ENCODE measurements at regions not wholly inside any gene's neighbourhood (a gene's known extent, or its start where the extent isn't known, plus 50 kb on each side); places are given as distances from the start of the nearest gene placed in this dataset.
A peak's percentile ranks its signal among the peaks of the same experiment; 100 is the strongest.
"Not testable (repeated sequence)": the region's sequence is repeated elsewhere in the genome, so short reads cannot be mapped to it uniquely, and the experiment has no call there.

- DNase-seq = no peak
Observed at GRCh38 chr4:128688033-128688721, 121.3 kb upstream of the JADE1 start.

DNA sequence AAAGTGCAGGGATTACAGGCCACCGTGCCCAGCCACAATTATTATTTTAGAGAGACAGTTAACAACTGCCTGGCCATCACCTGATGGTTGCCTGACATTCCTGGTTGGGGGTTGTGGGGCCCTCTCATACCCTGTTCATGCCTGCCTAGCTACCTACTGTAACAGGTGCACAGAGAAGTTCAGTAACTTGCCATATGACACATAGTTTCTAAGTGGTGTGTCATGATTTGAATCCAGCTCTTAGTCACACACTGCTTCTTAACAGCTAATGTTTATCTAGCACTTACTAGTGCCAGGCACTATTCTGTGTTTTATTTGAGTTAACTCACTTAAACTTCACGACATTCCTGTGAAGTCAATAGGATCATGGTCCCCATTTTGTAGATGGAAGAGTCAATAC lies 122.7 kb upstream of the JADE1 start:
- no peak for DNase-seq

- no peak for DNase-seq
Observed at GRCh38 chr4:128686032-128686465, 123.5 kb upstream of the JADE1 start.

DNA sequence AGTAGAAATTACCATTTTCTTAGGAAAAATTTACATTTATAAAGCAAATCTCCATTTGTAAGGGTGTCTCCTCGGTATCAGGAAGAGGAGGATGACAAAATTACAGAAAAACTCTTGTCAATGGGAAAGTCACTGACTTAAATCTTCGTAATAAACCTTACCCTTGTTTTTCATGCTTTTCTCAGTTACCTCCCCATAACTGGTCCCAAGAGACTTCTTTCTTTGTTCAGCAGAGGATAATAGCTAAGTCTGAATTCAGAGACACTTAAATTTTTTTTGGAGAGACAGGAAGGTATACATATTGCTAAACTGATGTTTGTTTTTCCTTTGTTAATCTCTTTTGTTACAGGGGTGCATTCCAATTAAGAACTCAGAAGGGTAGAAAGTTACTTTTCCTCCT lies 125.5 kb upstream of the JADE1 start:
- DNase-seq = no peak

- DNase-seq = no peak
Observed at GRCh38 chr4:128682942-128683666, 126.4 kb upstream of the JADE1 start.

GRCh38 chr4:128676095-128676494 lies 133.4 kb upstream of the JADE1 start:
- DNase-seq = no peak

GRCh38 chr4:128675083-128675482 lies 134.4 kb upstream of the JADE1 start:
- no peak for DNase-seq

- not testable (repeated sequence) for DNase-seq
Observed at GRCh38 chr4:128673159-128673558, 136.3 kb upstream of the JADE1 start.

DNA sequence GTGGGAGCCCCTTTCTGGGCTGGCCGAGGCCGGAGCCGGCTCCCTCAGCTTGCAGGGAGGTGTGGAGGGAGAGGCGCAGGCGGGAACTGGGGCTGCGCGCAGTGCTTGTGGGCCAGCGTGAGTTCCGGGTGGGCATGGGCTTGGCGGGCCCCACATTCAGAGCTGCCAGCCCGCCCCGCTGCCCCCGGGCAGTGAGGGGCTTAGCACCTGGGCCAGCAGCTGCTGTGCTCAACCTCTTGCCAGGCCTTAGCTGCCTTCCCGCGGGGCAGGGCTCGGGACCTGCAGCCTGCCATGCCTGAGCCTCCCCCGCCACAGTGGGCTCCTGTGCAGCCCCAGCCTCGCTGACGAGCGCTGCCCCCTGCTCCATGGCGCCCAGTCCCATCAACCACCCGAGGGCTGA lies 136.9 kb upstream of the JADE1 start:
- not testable (repeated sequence) for DNase-seq

DNA sequence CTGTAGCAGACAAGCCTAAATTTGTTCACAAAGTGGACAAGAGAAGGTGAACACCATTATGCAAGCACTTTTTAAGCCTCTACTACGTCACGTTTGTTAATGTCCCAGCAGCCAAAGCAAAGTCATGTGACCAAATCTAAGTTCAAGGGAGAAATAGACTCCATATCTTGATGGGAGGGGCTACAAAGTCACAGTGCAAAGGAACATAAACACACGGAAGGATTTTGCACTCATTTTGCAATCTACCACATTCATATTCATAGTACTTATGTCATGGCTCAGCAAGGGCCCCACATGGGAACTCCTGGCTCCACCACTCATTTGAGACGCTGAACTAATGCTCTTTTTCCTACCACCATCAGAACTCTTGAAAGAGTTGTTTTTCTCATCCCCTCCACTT lies 139.0 kb upstream of the JADE1 start:
- no peak for DNase-seq

GRCh38 chr4:128668566-128668965 lies 140.9 kb upstream of the JADE1 start:
- DNase-seq = no peak

DNA sequence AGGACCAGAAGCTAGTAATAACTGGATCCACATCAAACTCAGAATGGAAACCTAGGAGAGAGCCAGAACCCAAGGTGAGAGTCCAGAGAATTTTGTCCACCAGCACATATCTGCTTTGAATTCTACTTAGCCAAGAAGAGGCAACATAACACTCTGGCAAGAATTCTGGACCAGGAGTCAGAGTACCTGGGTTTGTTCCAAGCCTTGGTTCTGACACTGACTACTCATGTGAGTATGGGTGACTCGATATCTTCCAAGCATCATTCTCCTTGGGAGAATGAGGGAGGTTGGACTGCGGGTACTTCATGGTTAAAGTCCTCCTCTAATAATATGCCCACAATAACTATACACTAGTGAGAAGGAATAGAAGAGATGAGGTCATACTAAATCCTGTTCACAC lies 144.0 kb upstream of the JADE1 start:
- no peak for DNase-seq

DNA sequence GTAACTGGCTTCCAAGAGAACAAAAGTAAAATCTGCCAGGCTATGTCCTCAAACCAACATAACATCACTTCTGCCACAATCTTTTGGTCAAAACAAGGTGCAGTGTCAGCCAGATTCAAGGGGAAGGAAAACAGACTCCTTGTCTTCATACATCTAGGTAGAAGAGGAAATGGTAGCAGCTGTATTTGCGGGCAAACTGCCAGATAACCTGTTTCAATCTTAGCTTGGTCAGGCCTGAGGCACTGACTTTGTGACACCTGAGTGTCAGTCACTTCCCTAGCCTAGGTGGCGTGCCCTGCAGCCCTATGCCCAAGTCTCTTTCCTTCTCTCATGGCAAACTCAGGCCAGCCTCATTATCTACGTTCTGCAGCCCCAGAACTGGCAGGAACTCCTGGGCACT lies 146.2 kb upstream of the JADE1 start:
- DNase-seq = peak; percentile 5

DNA sequence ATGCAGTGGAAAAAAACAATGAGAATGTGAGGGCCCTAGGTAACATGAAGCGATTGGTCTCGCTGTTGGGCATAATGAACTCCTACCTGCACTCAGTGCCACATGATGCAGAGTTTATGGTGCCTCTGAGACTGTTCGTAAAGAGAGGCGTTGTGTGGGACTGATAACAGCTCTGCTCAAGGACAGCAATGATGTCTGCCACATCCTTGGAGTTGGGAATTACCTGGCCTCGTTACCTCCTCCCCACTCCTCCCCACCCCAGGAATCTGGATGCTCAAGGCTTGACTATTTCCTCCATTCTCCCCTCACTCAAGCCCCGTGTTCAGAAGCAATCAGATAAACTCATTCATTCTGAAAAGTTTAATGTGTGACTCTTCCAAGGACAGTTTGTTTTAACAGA lies 148.0 kb upstream of the JADE1 start:
- no peak for DNase-seq

- DNase-seq = no peak
Observed at GRCh38 chr4:128660361-128661215, 148.9 kb upstream of the JADE1 start.

DNA sequence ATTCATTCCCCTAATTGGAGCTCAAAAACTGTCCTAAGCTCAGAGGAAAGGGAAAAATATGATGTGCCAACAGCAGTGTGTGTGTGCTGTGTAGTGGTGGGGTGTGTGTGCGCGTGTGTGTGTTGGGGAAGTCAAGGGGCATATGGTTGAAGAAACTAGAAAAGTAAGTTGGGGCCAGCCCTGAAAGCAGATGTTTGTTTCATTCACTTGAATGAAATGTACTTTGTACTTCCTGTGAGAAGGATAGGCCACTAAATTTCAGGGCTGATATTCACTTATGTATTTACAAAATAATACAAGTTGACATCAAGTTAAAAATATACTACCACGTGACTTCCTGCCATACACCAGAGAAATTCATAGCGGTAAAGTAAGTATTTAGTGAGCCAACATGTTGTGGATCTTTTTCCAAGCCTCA lies 151.3 kb upstream of the JADE1 start:
- no peak for DNase-seq

DNA sequence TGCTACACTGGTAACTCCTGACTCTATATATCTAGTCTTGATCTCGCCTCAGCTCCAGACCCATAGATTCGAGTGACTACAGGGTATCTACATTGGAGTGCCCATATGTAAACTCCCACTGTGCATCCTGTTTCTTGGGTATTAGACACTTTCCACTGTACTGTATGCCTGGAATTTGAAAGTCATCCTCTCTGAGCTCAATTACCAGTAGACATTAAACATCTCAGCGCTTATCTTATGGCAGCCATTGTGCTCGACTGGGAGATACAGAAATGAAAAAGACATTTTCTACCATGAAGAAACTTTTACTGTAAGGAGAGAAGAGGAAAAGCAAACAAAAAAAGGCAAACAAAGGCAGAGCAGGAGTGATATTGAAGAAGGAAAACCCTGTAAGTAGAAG lies 151.9 kb upstream of the JADE1 start:
- no peak for DNase-seq

- DNase-seq = no peak
Observed at GRCh38 chr4:128654465-128654864, 155.0 kb upstream of the JADE1 start.

DNA sequence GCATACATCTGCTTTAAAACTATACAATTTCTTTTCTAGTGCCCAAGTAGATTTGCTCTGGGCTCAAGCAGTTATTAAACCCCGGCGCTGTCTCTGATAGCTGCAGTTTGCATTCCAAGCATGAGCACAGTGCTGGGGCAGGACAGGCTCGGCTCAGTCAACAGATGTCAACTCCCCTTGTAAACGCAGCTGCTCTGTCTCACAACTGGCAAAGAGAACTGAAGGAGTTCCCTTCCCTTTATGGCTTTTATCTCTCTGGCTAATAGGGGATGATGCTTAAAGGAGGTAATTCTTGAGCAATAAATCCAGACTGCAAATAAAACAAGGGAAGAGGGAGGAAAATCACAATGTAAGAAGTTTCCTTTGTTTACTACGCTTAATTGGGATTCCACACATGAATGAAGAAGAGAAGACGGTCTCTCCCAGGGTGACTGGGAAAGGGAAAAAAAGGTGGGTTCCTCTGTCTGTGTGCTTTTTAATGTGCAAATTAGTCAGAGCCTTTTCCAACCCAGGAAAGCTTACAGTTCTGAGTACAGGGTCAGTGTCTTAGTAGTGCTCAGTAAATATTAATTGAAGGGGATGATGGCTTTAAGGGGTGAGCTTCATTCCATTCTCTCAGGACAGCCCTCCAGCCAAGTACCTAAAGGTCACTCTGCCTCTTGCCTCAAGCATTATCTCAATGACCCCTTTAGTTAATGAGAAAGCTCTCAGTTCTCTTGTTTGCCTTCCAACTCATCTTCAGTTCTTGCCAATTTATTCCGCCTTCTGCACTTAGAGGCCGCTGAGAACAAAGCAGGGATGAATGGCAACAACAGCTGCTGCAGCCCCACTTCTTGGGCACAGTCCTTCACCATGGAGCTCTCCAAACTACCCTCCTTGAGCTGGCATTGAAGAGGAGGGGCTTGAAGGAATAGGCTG lies 155.7 kb upstream of the JADE1 start:
- no peak for DNase-seq

GRCh38 chr4:128649575-128650205 lies 159.8 kb upstream of the JADE1 start:
- DNase-seq = no peak

DNA sequence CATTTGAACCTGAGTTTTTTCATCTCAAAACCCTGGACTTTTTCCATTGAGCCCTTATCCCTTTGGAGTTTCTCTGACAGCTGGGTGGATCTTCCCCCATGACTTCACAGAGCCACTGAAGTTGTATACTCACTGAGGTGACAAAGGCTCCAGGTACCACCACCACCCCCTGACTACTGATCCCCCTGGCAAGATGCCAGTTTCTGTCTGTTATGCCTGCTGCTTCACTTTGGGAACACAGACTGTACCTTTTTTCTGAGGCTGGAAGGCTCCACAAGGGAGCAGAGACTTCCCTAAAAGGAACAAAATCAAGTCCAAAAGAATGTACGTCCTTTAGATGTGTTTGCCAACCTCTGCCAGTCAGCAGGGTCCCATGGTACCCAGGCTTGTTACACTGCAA lies 160.3 kb upstream of the JADE1 start:
- no peak for DNase-seq

DNA sequence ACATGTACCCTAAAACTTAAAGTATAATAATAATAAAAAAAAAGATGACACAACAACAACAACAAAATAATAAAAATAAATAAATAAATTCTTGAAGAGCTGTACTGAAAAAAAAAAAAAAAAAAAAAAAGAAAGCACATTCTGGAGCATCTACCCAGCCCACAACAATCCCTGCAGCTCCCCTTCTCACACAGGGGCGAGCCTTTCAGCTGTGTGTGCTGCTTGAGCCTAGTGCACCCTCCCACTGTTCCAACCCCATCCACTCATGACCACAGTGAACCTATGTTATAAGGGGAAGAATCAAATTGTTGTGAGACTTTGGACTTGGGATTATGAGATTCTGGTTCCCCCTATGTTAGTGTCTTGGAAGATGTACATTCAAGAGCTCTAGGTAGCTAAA lies 161.5 kb upstream of the JADE1 start:
- DNase-seq = no peak
